ENCODE measurements at regions not wholly inside any gene's neighbourhood (a gene's known extent, or its start where the extent isn't known, plus 50 kb on each side); places are given as distances from the start of the nearest gene placed in this dataset.

GRCh38 chr7:85749696-85750453 is 563.0 kb upstream of the SEMA3D start:
- no peak overlapping the region for H3K27ac ChIP-seq (ENCODE audit: low read depth, low read length)
- H3K4ac ChIP-seq (replicated peaks; ENCODE audit: insufficient read length, low read depth, low read length) = no peak overlapping the region
- no peak overlapping the region; the same call in 1 of the 2 replicates for H3K18ac ChIP-seq (ENCODE audit: extremely low read depth, low read length)
- no peak overlapping the region for H4K5ac ChIP-seq (ENCODE audit: insufficient read length, low read depth, low read length)
- H3K27me3 ChIP-seq (replicated peaks in 1 of 4; ENCODE audit: control insufficient read depth in 3 of 4, extremely low read depth in 1 of 4, insufficient read depth in 3 of 4, low read length in 3 of 4) = no peaks in the 10 kb centered on the region; a peak in 2 of 7 replicates
- H3K14ac ChIP-seq (ENCODE audit: insufficient read length) = no peak overlapping the region
- H2BK12ac ChIP-seq (ENCODE audit: low read depth, low read length) = peak overlapping the region; percentile 7; the same call in 1 of the 2 replicates
- DNase-seq (ENCODE audit: low read depth in 1 of 2, low spot score in 2 of 2) (peak in 1 of 2 experiments; percentile 80), FAIRE-seq (no peak)
- H2BK20ac ChIP-seq (ENCODE audit: low read length) = no peak overlapping the region
- H3K9me3 ChIP-seq (ENCODE audit: insufficient read depth in 2 of 2, low read depth in 1 of 2, low read length in 1 of 2) = no peaks in the 10 kb centered on the region
- no peaks in the 10 kb centered on the region for H3K79me2 ChIP-seq (ENCODE audit: control insufficient read depth in 1 of 2, insufficient read depth in 2 of 2, low read length in 2 of 2)
- WGBS, 2 experiments (ENCODE audit: extremely low coverage in 1 of 2, insufficient coverage in 1 of 2, insufficient read length in 1 of 2, insufficient replicate concordance in 2 of 2, low coverage in 1 of 2, low lambda C conversion rate in 2 of 2, missing lambda C conversion rate in 1 of 2) = 66% methylated on average over 12 of the region's 13 CpGs; no CpG with 5 or more reads in 1 of the 2 experiments
- H2BK5ac ChIP-seq (ENCODE audit: low read depth, low read length) = 0 out of 2 replicates have a peak overlapping the region, but pooled peaks have one; percentile 54
- no peak overlapping the region for H2BK120ac ChIP-seq (replicated peaks; ENCODE audit: low read depth, low read length)
- peaks cover 4% of the 10 kb centered on the region; the same call in 1 of the 2 replicates for H3K23me2 ChIP-seq (ENCODE audit: low read depth, low read length)
- peak overlapping the region; percentile 31 to 50; a peak in 3 of 4 replicates for H3K4me2 ChIP-seq (ENCODE audit: insufficient read depth in 1 of 2, low read depth in 2 of 2, low read length in 2 of 2)
- H2AK5ac ChIP-seq (ENCODE audit: low read depth, low read length) = no peak overlapping the region; the same call in 1 of the 2 replicates
- H2AFZ ChIP-seq (ENCODE audit: low read length) = peak overlapping the region; percentile 60
- POLR2A ChIA-PET (ENCODE audit: partially characterized antibody) = no interaction called here
- 0 out of 2 replicates have a peak overlapping the region, but pooled peaks have one; percentile 7 for H4K8ac ChIP-seq (ENCODE audit: extremely low read depth, insufficient read depth, low read length)
- no peak overlapping the region for H3K9ac ChIP-seq (replicated peaks in 1 of 4; ENCODE audit: extremely low read depth in 1 of 4, low read depth in 3 of 4, low read length in 3 of 4)
- no peaks in the 10 kb centered on the region for H3K79me1 ChIP-seq (ENCODE audit: low read depth, low read length)
- no peak overlapping the region for H3K56ac ChIP-seq (replicated peaks; ENCODE audit: insufficient read length, low read depth, low read length)
- CTCF ChIA-PET (ENCODE audit: partially characterized antibody) = interaction anchor here (0.6 to 2.0 kb wide), 35 partner anchors 10 to 1802 kb away, joined by 3 to 15 read pairs (median 3); no protein-coding TSS in a partner anchor
- H3K4me1 ChIP-seq (replicated peaks in 1 of 4; ENCODE audit: control insufficient read depth in 3 of 4, insufficient read depth in 4 of 4, low read length in 3 of 4) = peaks cover 0 to 5% (median 2%) of the 10 kb centered on the region in 4 experiments; a peak in 3 of 7 replicates
- no peak overlapping the region for H3K4me3 ChIP-seq (ENCODE audit: extremely low read depth in 1 of 4, insufficient read depth in 2 of 4, low read depth in 3 of 4, low read length in 4 of 4)
- H4K91ac ChIP-seq (replicated peaks; ENCODE audit: insufficient read length, low read length) = peak overlapping the region; percentile 55
- no peaks in the 10 kb centered on the region for H4K20me1 ChIP-seq (replicated peaks in 1 of 2; ENCODE audit: control insufficient read depth in 1 of 2, insufficient read depth in 2 of 2, low read length in 2 of 2)
- no peak overlapping the region for H2BK15ac ChIP-seq (ENCODE audit: low read length)
- TF ChIP-seq E2F6 (IDR thresholded peaks at IDR 0.05) (peak; percentile 53), ASH2L (IDR thresholded peaks at IDR 0.05; ENCODE audit: low read length) (peak; percentile 23), RXRA (IDR thresholded peaks at IDR 0.05; ENCODE audit: insufficient read depth, low read depth, low read length) (no peak), RAD21 (IDR thresholded peaks at IDR 0.05 in 1 of 2, conservative IDR thresholded peaks at IDR 0.05 in 1 of 2; ENCODE audit: low read depth in 2 of 2, low read length in 2 of 2) (peak in 1 of 2 experiments; percentile 12; a peak in 1 of 4 replicates), CBX5 (IDR thresholded peaks at IDR 0.05; ENCODE audit: low read depth, low read length) (no peak), CTCF (IDR thresholded peaks at IDR 0.05; ENCODE audit: control extremely low read depth in 1 of 3, insufficient read depth in 1 of 3, low read depth in 1 of 3, low read length in 3 of 3) (peak; percentile 10 to 44 (median 40); a peak in 3 of 4 replicates)
- TF ChIP-seq, protein P1, sequence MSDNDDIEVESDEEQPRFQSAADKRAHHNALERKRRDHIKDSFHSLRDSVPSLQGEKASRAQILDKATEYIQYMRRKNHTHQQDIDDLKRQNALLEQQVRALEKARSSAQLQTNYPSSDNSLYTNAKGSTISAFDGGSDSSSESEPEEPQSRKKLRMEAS (IDR thresholded peaks at IDR 0.05) = peak; percentile 44; the same call in 1 of the 2 replicates
- H3K23ac ChIP-seq (ENCODE audit: insufficient read length) = no peak overlapping the region
- no peaks in the 10 kb centered on the region for H3K36me3 ChIP-seq (ENCODE audit: control insufficient read depth in 2 of 4, insufficient read depth in 4 of 4, low read length in 3 of 4)

All from H1 (cell line).